H9 (cell line): ENCODE measurements at regions not wholly inside any gene's neighbourhood (a gene's known extent, or its start where the extent isn't known, plus 50 kb on each side); places are given as distances from the start of the nearest gene placed in this dataset.

Source experiments
- DNase-seq: peaks from one replicate; pipeline ENCODE4 v3.0.0-alpha.2; 2017
- H2AFZ ChIP-seq: one replicate; pipeline ENCODE4 v1.6.1; 2013; ENCODE audit warnings: mild to moderate bottlenecking, low read length, control low read depth, moderate library complexity
- H2AK5ac ChIP-seq: 2 replicates; pipeline ENCODE4 v1.6.1; 2013; ENCODE audit warnings: low read length, control low read depth, mixed read lengths; ENCODE audit not compliant: insufficient read length
- H2BK120ac ChIP-seq: one replicate; pipeline ENCODE4 v1.6.1; 2013; ENCODE audit warnings: low read depth, mild to moderate bottlenecking, low read length, control low read depth, inconsistent platforms; ENCODE audit not compliant: poor library complexity, severe bottlenecking
- H2BK12ac ChIP-seq: 2 replicates; pipeline ENCODE4 v1.6.1; 2013; ENCODE audit warnings: low read length, control low read depth, mixed read lengths, low read depth; ENCODE audit not compliant: insufficient read length
- H2BK15ac ChIP-seq: 2 replicates; pipeline ENCODE4 v1.6.1; 2013; ENCODE audit warnings: low read depth, low read length, control low read depth
- H2BK20ac ChIP-seq: one replicate; pipeline ENCODE4 v1.6.1; 2013; ENCODE audit warnings: low read depth, mild to moderate bottlenecking, low read length, control low read depth, inconsistent platforms; ENCODE audit not compliant: poor library complexity, severe bottlenecking
- H2BK5ac ChIP-seq: 2 replicates; pipeline ENCODE4 v1.6.1; 2013; ENCODE audit warnings: low read length, control low read depth, mixed read lengths; ENCODE audit not compliant: insufficient read length
- H3K14ac ChIP-seq: 2 replicates; pipeline ENCODE4 v1.6.1; 2013; ENCODE audit warnings: low read length, control low read depth; ENCODE audit not compliant: insufficient read depth
- H3K18ac ChIP-seq: 2 replicates; pipeline ENCODE4 v1.6.1; 2013; ENCODE audit warnings: low read depth, mild to moderate bottlenecking, mixed read lengths, low read length, control low read depth; ENCODE audit not compliant: insufficient read length
- H3K23ac ChIP-seq: 2 replicates; pipeline ENCODE4 v1.6.1; 2013; ENCODE audit warnings: low read length, control low read depth, mixed read lengths, low read depth; ENCODE audit not compliant: insufficient read length
- H3K23me2 ChIP-seq: 2 replicates; pipeline ENCODE4 v1.6.1; 2013; ENCODE audit warnings: low read depth, mild to moderate bottlenecking, mixed read lengths, low read length, control low read depth; ENCODE audit not compliant: insufficient read length, poor library complexity, severe bottlenecking
- H3K27ac ChIP-seq: 2 replicates; pipeline ENCODE4 v1.5.1; 2013; ENCODE audit warnings: low read length, control low read depth, mixed read lengths, low read depth; ENCODE audit not compliant: insufficient read length
- H3K27me3 ChIP-seq: 2 replicates; pipeline ENCODE4 v1.6.1; 2013; ENCODE audit warnings: low read length, control low read depth, inconsistent platforms; ENCODE audit not compliant: insufficient read depth
- H3K4ac ChIP-seq: 2 replicates; pipeline ENCODE4 v1.6.1; 2013; ENCODE audit warnings: low read depth, mild to moderate bottlenecking, control low read depth, inconsistent platforms, low read length, moderate library complexity
- H3K4me1 ChIP-seq: 2 replicates; pipeline ENCODE4 v1.6.1; 2013; ENCODE audit warnings: low read length, control low read depth, inconsistent platforms; ENCODE audit not compliant: insufficient read depth
- H3K4me2 ChIP-seq: 2 replicates; pipeline ENCODE4 v1.6.1; 2013; ENCODE audit warnings: low read length, control low read depth, mixed read lengths; ENCODE audit not compliant: insufficient read length, insufficient read depth
- H3K56ac ChIP-seq: 2 replicates; pipeline ENCODE4 v1.6.1; 2013; ENCODE audit warnings: low read depth, mild to moderate bottlenecking, mixed read lengths, low read length, control low read depth; ENCODE audit not compliant: insufficient read length
- H3K79me1 ChIP-seq: 2 replicates; pipeline ENCODE4 v1.6.1; 2013; ENCODE audit warnings: low read depth, mild to moderate bottlenecking, moderate library complexity, low read length, control low read depth, inconsistent platforms; ENCODE audit not compliant: insufficient read depth, poor library complexity, severe bottlenecking
- H3K79me2 ChIP-seq: 2 replicates; pipeline ENCODE4 v1.6.1; 2013; ENCODE audit warnings: low read length, control low read depth, inconsistent platforms; ENCODE audit not compliant: insufficient read depth
- H3K9ac ChIP-seq: 2 replicates; pipeline ENCODE4 v1.6.1; 2013; ENCODE audit warnings: low read length, control low read depth, mixed read lengths; ENCODE audit not compliant: insufficient read length; ENCODE audit errors: extremely low read depth
- H3K9me3 ChIP-seq: one replicate; pipeline ENCODE4 v1.6.1; 2013; ENCODE audit warnings: low read depth, low read length, inconsistent platforms; ENCODE audit not compliant: control insufficient read depth
- H3T11ph ChIP-seq: one replicate; pipeline ENCODE4 v1.6.1; 2013; ENCODE audit warnings: mild to moderate bottlenecking, low read length, control low read depth, inconsistent platforms
- H4K20me1 ChIP-seq: one replicate; pipeline ENCODE4 v1.6.1; 2013; ENCODE audit not compliant: control insufficient read depth, insufficient read length, insufficient read depth
- H4K5ac ChIP-seq: 2 replicates; pipeline ENCODE4 v1.6.1; 2013; ENCODE audit warnings: low read depth, mild to moderate bottlenecking, mixed read lengths, low read length, control low read depth; ENCODE audit not compliant: insufficient read length
- H4K8ac ChIP-seq: replicated peaks from 2 replicates; pipeline ENCODE4 v1.6.1; 2013; ENCODE audit warnings: low read length, control low read depth, mixed read lengths, low read depth; ENCODE audit not compliant: insufficient read length
- H4K91ac ChIP-seq: 2 replicates; pipeline ENCODE4 v1.6.1; 2013; ENCODE audit warnings: low read depth, mild to moderate bottlenecking, moderate library complexity, mixed read lengths, low read length, control low read depth; ENCODE audit not compliant: insufficient read length
- H3K27ac Mint-ChIP-seq, 3 experiments: 2 replicates in 2 of 3; 3 replicates in 1 of 3; pipeline ENCODE4 v1.8.0; 2020 to 2021; ENCODE audit warnings: mixed read lengths in 3 of 3, mild to moderate bottlenecking in 1 of 3, moderate library complexity in 1 of 3
- H3K27me3 Mint-ChIP-seq: 2 replicates; pipeline ENCODE4 v1.8.0; 2021; ENCODE audit warnings: low read depth, mild to moderate bottlenecking, moderate library complexity, mixed read lengths
- H3K36me3 Mint-ChIP-seq, 3 experiments: 2 replicates in 2 of 3; 3 replicates in 1 of 3; pipeline ENCODE4 v1.8.0; 2020 to 2021; ENCODE audit warnings: low read depth in 3 of 3, mixed read lengths in 3 of 3; ENCODE audit not compliant: insufficient read depth in 1 of 3
- H3K4me1 Mint-ChIP-seq, 2 experiments: 2 replicates each; pipeline ENCODE4 v1.8.0; 2020; ENCODE audit warnings: mixed read lengths in 2 of 2
- H3K4me3 Mint-ChIP-seq, 2 experiments: 2 replicates in 1 of 2; 3 replicates in 1 of 2; pipeline ENCODE4 v1.8.0; 2020 to 2021; ENCODE audit warnings: mild to moderate bottlenecking in 2 of 2, mixed read lengths in 2 of 2, moderate library complexity in 1 of 2
- H3K9me3 Mint-ChIP-seq, 2 experiments: 2 replicates in 1 of 2; 3 replicates in 1 of 2; pipeline ENCODE4 v1.8.0; 2020; ENCODE audit warnings: mild to moderate bottlenecking in 2 of 2, mixed read lengths in 2 of 2, moderate library complexity in 1 of 2
- CTCF ChIP-seq: fragments of 200-600 bp; sonication (generic); conservative IDR thresholded peaks from 3 replicates; pipeline ENCODE4 v1.8.0; 2021; ENCODE audit warnings: antibody characterized with exemption, mild to moderate bottlenecking
- WGBS: extraction: QIAGEN DNeasy Blood & Tissue Kit; methylation state at CpG from one replicate; pipeline ENCODE4 v1.1.7; 2013; ENCODE audit warnings: missing lambda C conversion rate, low lambda C conversion rate, mixed read lengths; ENCODE audit not compliant: insufficient read length; ENCODE audit errors: extremely low coverage; 5-methylcytosine and 5-hydroxymethylcytosine counted together

GRCh38 chr14:38121320-38122020 is 86.2 kb upstream of the SSTR1 start:
- H3K36me3 Mint-ChIP-seq, result peaks cover 5 to 9% (median 7%) of the 10 kb centered on the region in 3 experiments; a peak in 6 of 7 replicates
- Histone ChIP-seq H3K23ac (no peak overlapping the region), H2AK5ac (no peak overlapping the region), H3K23me2 (no peaks in the 10 kb centered on the region), H2BK20ac (no peak overlapping the region), H4K8ac (no peak overlapping the region), H3K27ac (no peak overlapping the region), H4K20me1 (no peaks in the 10 kb centered on the region), H4K5ac (no peak overlapping the region), H3K4ac (no peak overlapping the region), H3K14ac (no peak overlapping the region), H3K79me2 (no peaks in the 10 kb centered on the region), H3K4me1 (no peaks in the 10 kb centered on the region; the same call in 1 of the 2 replicates), H3K9me3 (no peaks in the 10 kb centered on the region), H2BK12ac (no peak overlapping the region), H2AFZ (no peak overlapping the region), H3K56ac (no peak overlapping the region), H2BK120ac (no peak overlapping the region), H3K27me3 (no peaks in the 10 kb centered on the region), H3K4me2 (no peak overlapping the region), H2BK15ac (no peak overlapping the region), H3K79me1 (no peaks in the 10 kb centered on the region), H2BK5ac (no peak overlapping the region), H3T11ph (no peak overlapping the region), H3K18ac (no peak overlapping the region), H3K9ac (no peak overlapping the region), H4K91ac (no peak overlapping the region)
- WGBS, result no CpG with 5 or more reads among the region's 4 CpGs
- H3K27me3 Mint-ChIP-seq, result peaks cover 2% of the 10 kb centered on the region; the same call in 1 of the 2 replicates
- peaks cover 11 to 19% of the 10 kb centered on the region in 2 experiments for H3K4me1 Mint-ChIP-seq
- peaks cover 0 to 4% of the 10 kb centered on the region in 2 experiments; a peak in 1 of 5 replicates for H3K9me3 Mint-ChIP-seq
- no peak for DNase-seq
- H3K4me3 Mint-ChIP-seq, result no peak overlapping the region
- H3K27ac Mint-ChIP-seq, result no peak overlapping the region; a peak in 1 of 7 replicates
- no peak for TF ChIP-seq CTCF
